Sigmoid colon (tissue), 4 donors: ENCODE measurements at regions not wholly inside any gene's neighbourhood (a gene's known extent, or its start where the extent isn't known, plus 50 kb on each side); places are given as distances from the start of the nearest gene placed in this dataset.

Experiments used
- CTCF ChIP-seq, 4 experiments: fragments of 450-650 bp in 3 of 4; fragments of 200-600 bp in 1 of 4; IDR thresholded peaks; one replicate each; pipeline ENCODE4 v1.5.1; 2016 to 2019; ENCODE audit warnings: antibody characterized with exemption in 4 of 4, mild to moderate bottlenecking in 3 of 4, moderate library complexity in 2 of 4
- EP300 ChIP-seq, 4 donors: sonication (generic); formaldehyde crosslinking; IDR thresholded peaks; one replicate each; pipeline ENCODE4 v1.6.1; 2017; ENCODE audit warnings: antibody characterized with exemption in 4 of 4

- TF ChIP-seq CTCF (IDR thresholded peaks at IDR 0.05), result no peak
- no peak for TF ChIP-seq EP300 (IDR thresholded peaks at IDR 0.05)
Measured at GRCh38 chr11:95339086-95339901, 108.3 kb upstream of the SESN3 start.
